ENCODE measurements at regions not wholly inside any gene's neighbourhood (a gene's known extent, or its start where the extent isn't known, plus 50 kb on each side); places are given as distances from the start of the nearest gene placed in this dataset.

GRCh38 chr1:65722461-65722860, 70.2 kb upstream of the PDE4B start:
- no peak overlapping the region for H2BK5ac ChIP-seq (ENCODE audit: low read length)
- no peak overlapping the region for H3K23ac ChIP-seq (ENCODE audit: low read depth, low read length, poor library complexity)
- DNase-seq (ENCODE audit: low spot score), result no peak
- H3K27me3 ChIP-seq (ENCODE audit: control insufficient read depth in 3 of 3, insufficient read depth in 3 of 3, low read depth in 1 of 3, low read length in 3 of 3), result no peaks in the 10 kb centered on the region
- no peaks in the 10 kb centered on the region for H3K79me1 ChIP-seq (ENCODE audit: low read depth, low read length)
- no peaks in the 10 kb centered on the region for H3K4me1 ChIP-seq (ENCODE audit: control insufficient read depth in 2 of 2, insufficient read depth in 1 of 2, low read depth in 1 of 2, low read length in 2 of 2)
- H3K9ac ChIP-seq (ENCODE audit: low read depth, low read length, poor library complexity), result no peak overlapping the region
- no peak overlapping the region for H4K91ac ChIP-seq (ENCODE audit: low read depth, low read length, poor library complexity)
- H4K8ac ChIP-seq (ENCODE audit: low read depth, low read length), result no peak overlapping the region
- H3K9me3 ChIP-seq (replicated peaks in 1 of 2; ENCODE audit: control insufficient read depth in 2 of 2, insufficient read depth in 1 of 2, low read depth in 1 of 2, low read length in 2 of 2), result no peaks in the 10 kb centered on the region
- no peak overlapping the region for H2BK120ac ChIP-seq (ENCODE audit: low read depth, low read length)
- no CpG with 5 or more reads among the region's 5 CpGs for WGBS, 2 donors (ENCODE audit: extremely low coverage in 2 of 2, insufficient read length in 2 of 2, insufficient replicate concordance in 1 of 2)
- H2BK12ac ChIP-seq (ENCODE audit: low read length), result no peak overlapping the region
- no peak overlapping the region for H2AK5ac ChIP-seq (ENCODE audit: low read depth, low read length)
- no peak overlapping the region for H2AFZ ChIP-seq (ENCODE audit: low read length)
- H3K27ac ChIP-seq (replicated peaks; ENCODE audit: low read length), result no peak overlapping the region
- H3K4me3 ChIP-seq (ENCODE audit: low read length in 2 of 2), result no peak overlapping the region
- H3K4me2 ChIP-seq (ENCODE audit: insufficient read depth, low read length, poor library complexity, severe bottlenecking), result no peak overlapping the region
- no peak overlapping the region for H3K18ac ChIP-seq (ENCODE audit: low read length)
- H3K4ac ChIP-seq (ENCODE audit: low read length), result no peak overlapping the region
- no peak overlapping the region for H3K14ac ChIP-seq (ENCODE audit: low read length)
- no peaks in the 10 kb centered on the region for H3K36me3 ChIP-seq (replicated peaks in 1 of 2; ENCODE audit: control insufficient read depth in 2 of 2, insufficient read depth in 2 of 2, low read length in 2 of 2)
- no peak overlapping the region for H2BK15ac ChIP-seq (ENCODE audit: low read length)

- no peak overlapping the region for H2AFZ ChIP-seq (ENCODE audit: low read length)
- no peak overlapping the region for H2BK12ac ChIP-seq (ENCODE audit: low read length)
- H3K9me3 ChIP-seq (replicated peaks in 1 of 2; ENCODE audit: control insufficient read depth in 2 of 2, insufficient read depth in 1 of 2, low read depth in 1 of 2, low read length in 2 of 2), result no peaks in the 10 kb centered on the region
- H2AK5ac ChIP-seq (ENCODE audit: low read depth, low read length), result no peak overlapping the region
- H3K14ac ChIP-seq (ENCODE audit: low read length), result no peak overlapping the region
- peaks cover 0 to 3% of the 10 kb centered on the region in 2 donors for H3K4me1 ChIP-seq (ENCODE audit: control insufficient read depth in 2 of 2, insufficient read depth in 1 of 2, low read depth in 1 of 2, low read length in 2 of 2)
- no peaks in the 10 kb centered on the region for H3K36me3 ChIP-seq (replicated peaks in 1 of 2; ENCODE audit: control insufficient read depth in 2 of 2, insufficient read depth in 2 of 2, low read length in 2 of 2)
- H3K27ac ChIP-seq (replicated peaks; ENCODE audit: low read length), result no peak overlapping the region
- H2BK120ac ChIP-seq (ENCODE audit: low read depth, low read length), result no peak overlapping the region
- no peak overlapping the region for H2BK15ac ChIP-seq (ENCODE audit: low read length)
- H3K79me1 ChIP-seq (ENCODE audit: low read depth, low read length), result no peaks in the 10 kb centered on the region
- no peak overlapping the region for H2BK5ac ChIP-seq (ENCODE audit: low read length)
- no peaks in the 10 kb centered on the region for H3K27me3 ChIP-seq (ENCODE audit: control insufficient read depth in 3 of 3, insufficient read depth in 3 of 3, low read depth in 1 of 3, low read length in 3 of 3)
- DNase-seq (ENCODE audit: low spot score), result no peak
- no peak overlapping the region for H3K18ac ChIP-seq (ENCODE audit: low read length)
- H3K23ac ChIP-seq (ENCODE audit: low read depth, low read length, poor library complexity), result no peak overlapping the region
- no peak overlapping the region for H3K4me2 ChIP-seq (ENCODE audit: insufficient read depth, low read length, poor library complexity, severe bottlenecking)
- H3K4me3 ChIP-seq (ENCODE audit: low read length in 2 of 2), result no peak overlapping the region
- no peak overlapping the region for H4K91ac ChIP-seq (ENCODE audit: low read depth, low read length, poor library complexity)
- H3K9ac ChIP-seq (ENCODE audit: low read depth, low read length, poor library complexity), result no peak overlapping the region
- no peak overlapping the region for H3K4ac ChIP-seq (ENCODE audit: low read length)
- H4K8ac ChIP-seq (ENCODE audit: low read depth, low read length), result no peak overlapping the region
These were observed 68.5 kb upstream of the PDE4B start for GRCh38 chr1:65724151-65724550.

- Histone ChIP-seq H3K79me1 (ENCODE audit: low read depth, low read length) (no peaks in the 10 kb centered on the region), H3K4ac (ENCODE audit: low read length) (no peak overlapping the region), H3K4me2 (ENCODE audit: insufficient read depth, low read length, poor library complexity, severe bottlenecking) (no peak overlapping the region), H2BK120ac (ENCODE audit: low read depth, low read length) (no peak overlapping the region), H3K18ac (ENCODE audit: low read length) (no peak overlapping the region), H3K27ac (replicated peaks; ENCODE audit: low read length) (no peak overlapping the region), H4K91ac (ENCODE audit: low read depth, low read length, poor library complexity) (no peak overlapping the region), H3K14ac (ENCODE audit: low read length) (no peak overlapping the region), H3K9ac (ENCODE audit: low read depth, low read length, poor library complexity) (no peak overlapping the region), H3K27me3 (ENCODE audit: control insufficient read depth in 3 of 3, insufficient read depth in 3 of 3, low read depth in 1 of 3, low read length in 3 of 3) (no peaks in the 10 kb centered on the region), H3K4me3 (ENCODE audit: low read length in 2 of 2) (no peak overlapping the region), H2AK5ac (ENCODE audit: low read depth, low read length) (no peak overlapping the region), H3K36me3 (replicated peaks in 1 of 2; ENCODE audit: control insufficient read depth in 2 of 2, insufficient read depth in 2 of 2, low read length in 2 of 2) (no peaks in the 10 kb centered on the region), H3K23ac (ENCODE audit: low read depth, low read length, poor library complexity) (no peak overlapping the region), H3K4me1 (ENCODE audit: control insufficient read depth in 2 of 2, insufficient read depth in 1 of 2, low read depth in 1 of 2, low read length in 2 of 2) (peaks cover 0 to 3% of the 10 kb centered on the region in 2 donors), H3K9me3 (replicated peaks in 1 of 2; ENCODE audit: control insufficient read depth in 2 of 2, insufficient read depth in 1 of 2, low read depth in 1 of 2, low read length in 2 of 2) (no peaks in the 10 kb centered on the region), H2BK15ac (ENCODE audit: low read length) (no peak overlapping the region), H4K8ac (ENCODE audit: low read depth, low read length) (no peak overlapping the region), H2BK12ac (ENCODE audit: low read length) (no peak overlapping the region), H2AFZ (ENCODE audit: low read length) (no peak overlapping the region), H2BK5ac (ENCODE audit: low read length) (no peak overlapping the region)
- WGBS, 2 donors (ENCODE audit: extremely low coverage in 2 of 2, insufficient read length in 2 of 2, insufficient replicate concordance in 1 of 2), result no CpG with 5 or more reads among the region's 3 CpGs
- no peak for DNase-seq (ENCODE audit: low spot score)
These were observed 67.6 kb upstream of the PDE4B start for GRCh38 chr1:65725064-65725463.

- H3K27me3 ChIP-seq (ENCODE audit: control insufficient read depth in 3 of 3, insufficient read depth in 3 of 3, low read depth in 1 of 3, low read length in 3 of 3), result no peaks in the 10 kb centered on the region
- no peak overlapping the region for H2AFZ ChIP-seq (ENCODE audit: low read length)
- no peak overlapping the region for H3K14ac ChIP-seq (ENCODE audit: low read length)
- no peak overlapping the region for H2BK5ac ChIP-seq (ENCODE audit: low read length)
- no peak overlapping the region for H4K8ac ChIP-seq (ENCODE audit: low read depth, low read length)
- H3K9ac ChIP-seq (ENCODE audit: low read depth, low read length, poor library complexity), result no peak overlapping the region
- H3K36me3 ChIP-seq (replicated peaks in 1 of 2; ENCODE audit: control insufficient read depth in 2 of 2, insufficient read depth in 2 of 2, low read length in 2 of 2), result no peaks in the 10 kb centered on the region
- H2AK5ac ChIP-seq (ENCODE audit: low read depth, low read length), result no peak overlapping the region
- H2BK120ac ChIP-seq (ENCODE audit: low read depth, low read length), result no peak overlapping the region
- no peak overlapping the region for H2BK15ac ChIP-seq (ENCODE audit: low read length)
- H3K79me1 ChIP-seq (ENCODE audit: low read depth, low read length), result no peaks in the 10 kb centered on the region
- H3K9me3 ChIP-seq (replicated peaks in 1 of 2; ENCODE audit: control insufficient read depth in 2 of 2, insufficient read depth in 1 of 2, low read depth in 1 of 2, low read length in 2 of 2), result no peaks in the 10 kb centered on the region
- no peak overlapping the region for H3K4me2 ChIP-seq (ENCODE audit: insufficient read depth, low read length, poor library complexity, severe bottlenecking)
- WGBS, 2 donors (ENCODE audit: extremely low coverage in 2 of 2, insufficient read length in 2 of 2, insufficient replicate concordance in 1 of 2), result no CpG with 5 or more reads among the region's 5 CpGs
- H3K23ac ChIP-seq (ENCODE audit: low read depth, low read length, poor library complexity), result no peak overlapping the region
- H3K4me1 ChIP-seq (ENCODE audit: control insufficient read depth in 2 of 2, insufficient read depth in 1 of 2, low read depth in 1 of 2, low read length in 2 of 2), result peaks cover 0 to 3% of the 10 kb centered on the region in 2 donors
- no peak overlapping the region for H3K4me3 ChIP-seq (ENCODE audit: low read length in 2 of 2)
- no peak overlapping the region for H4K91ac ChIP-seq (ENCODE audit: low read depth, low read length, poor library complexity)
- H2BK12ac ChIP-seq (ENCODE audit: low read length), result no peak overlapping the region
- no peak overlapping the region for H3K4ac ChIP-seq (ENCODE audit: low read length)
- no peak overlapping the region for H3K18ac ChIP-seq (ENCODE audit: low read length)
- no peak overlapping the region for H3K27ac ChIP-seq (replicated peaks; ENCODE audit: low read length)
- peak; percentile 9 for DNase-seq (ENCODE audit: low spot score)
These were observed 64.2 kb upstream of the PDE4B start for GRCh38 chr1:65728504-65728903.
